Left renal pelvis (tissue), 4 donors: ENCODE measurements at regions not wholly inside any gene's neighbourhood (a gene's known extent, or its start where the extent isn't known, plus 50 kb on each side); places are given as distances from the start of the nearest gene placed in this dataset.
A peak's percentile ranks its signal among the peaks of the same experiment; 100 is the strongest.

ENCODE experiments used
- DNase-seq, 4 donors: peaks; one replicate each; pipeline ENCODE4 v3.0.0-alpha.2; 2013; ENCODE audit warnings: low read depth in 4 of 4, low spot score in 3 of 4

- DNase-seq: no peak
Observed at GRCh38 chr4:20504146-20504545, 196.1 kb upstream of the PACRGL start.

GRCh38 chr4:20505927-20506326, 194.3 kb upstream of the PACRGL start:
- no peak for DNase-seq

GRCh38 chr4:20506827-20507226, 193.4 kb upstream of the PACRGL start:
- no peak for DNase-seq

GRCh38 chr4:20509315-20509714, 190.9 kb upstream of the PACRGL start:
- no peak for DNase-seq

GRCh38 chr4:20512033-20512792, 188.0 kb upstream of the PACRGL start:
- no peak for DNase-seq

- no peak for DNase-seq
Observed at GRCh38 chr4:20512985-20513384, 187.3 kb upstream of the PACRGL start.

DNA sequence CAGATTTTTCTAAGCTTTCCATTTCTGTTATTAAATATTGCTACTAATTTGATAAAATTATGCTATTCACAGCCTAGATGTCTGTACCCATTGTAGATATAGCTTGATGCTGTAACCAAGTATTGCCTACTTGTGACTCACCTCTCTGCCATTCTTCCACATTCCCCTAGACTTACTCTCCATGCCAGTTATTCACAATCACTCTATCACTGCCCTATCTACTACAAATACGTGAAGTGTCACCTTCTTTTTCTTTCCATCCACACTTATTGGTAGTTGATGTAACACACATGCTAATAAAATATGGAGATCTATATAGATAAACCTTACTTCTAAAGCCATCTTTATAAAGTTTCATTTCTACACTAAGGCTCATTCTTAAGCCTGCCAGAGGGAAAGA, 179.4 kb upstream of the PACRGL start:
- no peak for DNase-seq

DNA sequence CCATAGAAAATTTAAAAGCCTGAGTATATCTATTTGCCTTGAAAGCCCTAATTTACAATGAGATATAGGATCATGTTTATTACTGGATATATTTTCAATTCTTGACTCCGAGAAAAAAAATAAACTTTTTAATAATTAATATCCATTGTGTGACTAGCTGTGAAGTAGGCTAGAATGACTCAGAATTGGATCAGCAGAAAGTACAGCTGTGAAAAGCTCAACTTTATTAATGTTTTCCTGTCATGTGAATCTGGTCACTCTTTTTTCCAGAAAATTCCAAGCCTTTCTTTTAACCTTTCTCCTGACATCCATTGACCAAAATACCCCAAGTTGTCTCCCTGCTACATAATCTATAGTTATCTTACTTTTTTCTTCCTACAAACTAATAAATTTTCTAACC, 171.8 kb upstream of the PACRGL start:
- no peak for DNase-seq

GRCh38 chr4:20529691-20530090, 170.6 kb upstream of the PACRGL start:
- DNase-seq: no peak

- no peak for DNase-seq
Observed at GRCh38 chr4:20532116-20532790, 168.0 kb upstream of the PACRGL start.

GRCh38 chr4:20532871-20533870, 167.1 kb upstream of the PACRGL start:
- no peak for DNase-seq

GRCh38 chr4:20538905-20539304, 161.4 kb upstream of the PACRGL start:
- no peak for DNase-seq

GRCh38 chr4:20543131-20543530, 157.1 kb upstream of the PACRGL start:
- no peak for DNase-seq

DNA sequence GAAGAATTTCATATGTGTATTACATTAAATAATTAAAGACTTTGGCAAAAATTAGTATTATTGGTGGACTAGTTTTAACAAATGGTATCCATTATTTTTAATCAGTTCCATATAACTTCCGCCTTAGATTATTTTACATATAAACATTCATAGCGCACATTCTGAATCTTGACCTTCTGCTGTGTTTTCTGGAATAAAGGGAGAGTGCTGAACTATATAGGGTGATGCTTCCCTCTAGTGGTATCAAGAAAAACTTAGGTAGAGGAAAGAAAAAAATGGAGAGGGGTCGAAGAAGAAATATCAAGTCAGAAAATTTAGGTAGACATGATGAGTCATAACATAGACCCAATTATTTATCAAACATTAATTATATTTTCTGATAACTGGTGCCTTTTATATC, 155.6 kb upstream of the PACRGL start:
- DNase-seq: peak; percentile 16 to 25 (median 22)

DNA sequence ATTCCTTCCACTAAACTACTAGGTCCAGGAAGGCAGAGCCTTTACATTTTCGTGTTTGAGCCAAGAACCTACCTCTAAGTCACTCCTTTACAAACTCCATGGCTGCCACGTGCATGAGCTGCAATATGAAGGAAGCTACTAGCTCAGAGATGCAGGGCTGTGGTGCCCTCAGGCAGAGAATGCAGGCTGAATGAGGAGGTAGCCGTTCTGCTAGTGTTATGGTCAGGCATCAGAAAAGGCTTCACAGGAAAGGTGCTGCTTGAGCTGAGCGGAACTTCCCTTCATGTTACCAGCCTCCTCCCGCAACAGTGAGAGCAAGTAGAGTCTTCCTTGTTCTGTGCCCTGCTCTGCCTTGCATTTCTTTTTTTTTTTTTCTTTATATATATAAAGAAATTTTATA, 148.3 kb upstream of the PACRGL start:
- DNase-seq: no peak

DNA sequence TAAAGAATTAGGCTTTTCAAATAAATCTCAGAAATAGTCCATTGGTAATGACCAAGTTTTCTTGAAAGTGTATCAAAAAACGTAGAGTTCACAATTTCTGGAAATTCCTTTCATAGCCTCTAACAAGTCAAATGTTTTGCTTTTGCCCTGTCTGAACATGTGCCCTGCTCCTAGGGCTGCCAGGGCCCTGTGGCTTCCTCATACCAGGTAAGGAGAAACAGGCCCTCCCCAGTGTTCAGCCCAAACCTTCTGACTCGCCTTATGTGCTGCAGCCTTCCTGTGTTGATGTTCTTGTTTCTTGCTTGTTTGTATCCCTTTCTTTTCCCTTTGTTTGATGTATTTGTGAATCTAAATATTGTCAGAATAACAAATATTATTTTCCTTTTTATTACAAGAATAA, 146.1 kb upstream of the PACRGL start:
- DNase-seq: no peak

- no peak for DNase-seq
Observed at GRCh38 chr4:20565075-20565721, 135.1 kb upstream of the PACRGL start.

GRCh38 chr4:20570981-20571715, 129.1 kb upstream of the PACRGL start:
- DNase-seq: no peak

DNA sequence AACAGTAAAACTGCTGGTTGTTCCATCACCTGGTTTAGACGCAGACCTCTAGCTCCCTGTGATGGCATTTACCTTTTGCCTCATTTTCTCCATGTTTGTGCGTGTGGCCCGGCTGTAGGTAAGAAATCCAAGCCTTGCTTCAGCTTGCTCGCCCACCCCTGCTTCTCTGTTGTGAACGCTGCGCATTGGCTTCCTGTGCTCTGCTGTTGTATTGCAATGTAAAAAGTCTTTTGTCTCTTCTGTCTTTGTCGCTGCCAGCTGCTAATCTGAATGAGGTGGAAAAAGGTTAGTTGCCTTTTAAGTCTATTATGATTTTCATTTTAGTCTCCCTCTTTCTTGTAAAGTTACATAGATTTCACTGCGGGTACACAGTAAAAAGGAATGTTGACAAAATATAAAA, 127.3 kb upstream of the PACRGL start:
- no peak for DNase-seq

DNA sequence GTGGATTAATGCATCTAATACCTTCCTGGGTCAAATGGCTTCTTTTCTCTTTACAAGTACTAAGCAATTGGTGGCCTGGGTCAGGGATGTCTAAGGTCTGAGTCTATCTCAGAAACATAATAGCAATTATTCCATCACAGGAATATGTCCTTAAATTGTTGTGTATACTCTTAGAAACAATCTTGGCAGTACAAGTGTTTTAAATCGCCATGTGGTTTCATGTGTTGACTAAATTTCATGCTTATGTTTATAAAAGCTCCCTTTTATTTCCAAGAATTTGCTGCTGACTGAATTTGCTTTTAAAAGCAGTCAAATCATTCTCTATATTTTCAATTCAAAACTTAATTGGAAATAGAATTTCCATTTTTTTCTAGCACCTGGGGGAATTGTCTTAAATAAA, 125.3 kb upstream of the PACRGL start:
- DNase-seq: no peak
